Keratinocyte (primary cell): ENCODE measurements at regions not wholly inside any gene's neighbourhood (a gene's known extent, or its start where the extent isn't known, plus 50 kb on each side); places are given as distances from the start of the nearest gene placed in this dataset.

Source experiments
- DNase-seq: peaks from one replicate; pipeline ENCODE4 v3.0.0-alpha.2; 2011; ENCODE audit warnings: low read depth, missing footprints, low spot score
- FAIRE-seq: peaks from 2 replicates; lab custom pipeline; 2011; peaks lifted over from hg19 to GRCh38; lab: Jason Lieb, UNC
- H2AFZ ChIP-seq: 2 replicates; pipeline ENCODE4 v1.6.0; 2012; ENCODE audit warnings: low read length, control low read depth, inconsistent platforms; ENCODE audit not compliant: control insufficient read depth
- H3K27ac ChIP-seq: 2 replicates; pipeline ENCODE4 v1.5.1; 2011; ENCODE audit warnings: low read length; ENCODE audit not compliant: control insufficient read depth, insufficient read depth
- H3K27me3 ChIP-seq: 3 replicates; pipeline ENCODE4 v1.6.0; 2011; ENCODE audit warnings: low read length; ENCODE audit not compliant: control insufficient read depth, insufficient read depth; ENCODE audit errors: extremely low read depth
- H3K36me3 ChIP-seq, 2 experiments: 2 replicates in 1 of 2; 3 replicates in 1 of 2; pipeline ENCODE4 v1.5.1; 2011; ENCODE audit warnings: low read length in 2 of 2, mild to moderate bottlenecking in 1 of 2; ENCODE audit not compliant: control insufficient read depth in 2 of 2, insufficient read depth in 2 of 2; ENCODE audit errors: extremely low read depth in 1 of 2
- H3K4me1 ChIP-seq: 3 replicates; pipeline ENCODE4 v1.5.1; 2011; ENCODE audit warnings: low read length; ENCODE audit not compliant: control insufficient read depth, insufficient read depth; ENCODE audit errors: extremely low read depth
- H3K4me2 ChIP-seq: 3 replicates; pipeline ENCODE4 v1.6.0; 2011; ENCODE audit warnings: low read depth, low read length; ENCODE audit not compliant: control insufficient read depth, insufficient read depth; ENCODE audit errors: extremely low read depth
- H3K4me3 ChIP-seq, 3 experiments: fragments of 200-600 bp in 1 of 3; sonication (generic) in 1 of 3; 2 replicates in 2 of 3; 3 replicates in 1 of 3; pipeline ENCODE4 v1.5.1; 2011 to 2016; ENCODE audit warnings: low read length in 3 of 3, mild to moderate bottlenecking in 3 of 3, control low read depth in 2 of 3, inconsistent platforms in 1 of 3, low read depth in 1 of 3, mixed read lengths in 1 of 3, mixed run types in 1 of 3, moderate library complexity in 1 of 3; ENCODE audit not compliant: control insufficient read depth in 2 of 3, insufficient read depth in 2 of 3; ENCODE audit errors: extremely low read depth in 1 of 3
- H3K79me2 ChIP-seq: 2 replicates; pipeline ENCODE4 v1.6.0; 2012; ENCODE audit warnings: low read length; ENCODE audit not compliant: control insufficient read depth, insufficient read depth
- H3K9ac ChIP-seq: 3 replicates; pipeline ENCODE4 v1.6.0; 2011; ENCODE audit warnings: low read length; ENCODE audit not compliant: control insufficient read depth, insufficient read depth; ENCODE audit errors: extremely low read depth
- H3K9me1 ChIP-seq: 3 replicates; pipeline ENCODE4 v1.6.0; 2011; ENCODE audit warnings: low read length; ENCODE audit not compliant: control insufficient read depth, insufficient read depth; ENCODE audit errors: extremely low read depth
- H3K9me3 ChIP-seq: 2 replicates; pipeline ENCODE4 v1.5.1; 2012; ENCODE audit warnings: low read depth, low read length; ENCODE audit not compliant: control insufficient read depth
- H4K20me1 ChIP-seq: 3 replicates; pipeline ENCODE4 v1.6.0; 2011; ENCODE audit warnings: low read length; ENCODE audit not compliant: control insufficient read depth, insufficient read depth; ENCODE audit errors: extremely low read depth
- EZH2 ChIP-seq: IDR thresholded peaks from one replicate; pipeline ENCODE4 v1.6.1; 2012; ENCODE audit warnings: inconsistent platforms, mild to moderate bottlenecking, low read length, moderate library complexity
- dilution Hi-C: fragments of 300-500 bp; cut with MboI; formaldehyde crosslinking; loops from one replicate; pipeline ENCODE4 v1.7.0; 2020; ENCODE audit warnings: low sequenced_read_pairs; ENCODE audit not compliant: extremely low pct_ligation_motif_present
- TF ChIP-seq, protein P1 (sequence below), 3 experiments: IDR thresholded peaks in 1 of 3; conservative IDR thresholded peaks in 1 of 3; optimal IDR thresholded peaks in 1 of 3; 2 replicates in 2 of 3; 3 replicates in 1 of 3; pipeline versions ENCODE3 to v1.5.1; 2011; ENCODE audit warnings: low read length in 3 of 3, mild to moderate bottlenecking in 3 of 3, moderate library complexity in 2 of 3, control low read depth in 1 of 3, inconsistent platforms in 1 of 3; ENCODE audit not compliant: insufficient read depth in 2 of 3; ENCODE audit errors: extremely low read depth in 1 of 3

DNA sequence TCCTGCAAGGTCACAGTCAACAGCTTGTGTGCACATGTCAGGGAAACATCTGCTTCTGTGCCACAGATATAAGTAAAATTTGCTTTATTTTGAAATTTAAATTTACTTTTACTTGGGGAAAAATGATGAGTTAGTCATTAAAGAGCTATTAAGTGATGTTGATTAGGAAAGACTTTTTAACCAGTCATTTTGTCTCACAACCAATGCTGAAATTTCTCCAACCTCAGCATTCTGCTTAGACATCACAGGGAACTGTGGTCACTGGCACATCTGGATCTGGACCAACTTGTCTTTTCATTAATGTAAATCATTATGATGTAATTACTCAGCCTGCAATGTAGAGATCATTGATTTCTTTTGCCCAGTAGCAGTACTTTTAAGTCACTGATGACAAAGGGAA, 301.0 kb downstream of the TTLL7 start:
- dilution Hi-C loops: no loop called here

DNA sequence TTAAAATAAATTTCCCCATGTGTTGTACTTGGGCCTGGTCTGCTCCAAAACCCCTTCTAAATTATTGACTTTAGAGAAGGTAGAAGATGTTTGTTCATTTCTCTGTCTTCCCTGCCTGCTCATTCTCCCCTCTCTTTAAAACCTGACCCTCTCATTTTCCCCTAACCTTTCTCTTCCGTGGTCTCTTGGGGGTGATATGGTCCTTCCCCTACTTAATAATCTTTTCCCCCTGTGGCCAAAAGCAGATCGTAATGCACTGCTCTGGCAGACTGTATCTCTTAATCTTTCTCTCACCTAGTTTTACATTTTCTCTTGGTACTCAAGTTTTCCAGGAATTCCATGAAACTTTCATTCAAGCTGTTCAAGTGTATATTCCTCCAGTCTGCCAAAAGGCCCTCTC, 301.7 kb downstream of the TTLL7 start:
- DNase-seq: no peak
- dilution Hi-C loops: no loop called here
- Histone ChIP-seq H3K36me3 (no peaks in the 10 kb centered on the region), H3K4me3 (no peak overlapping the region), H3K4me1 (no peaks in the 10 kb centered on the region), H3K79me2 (no peaks in the 10 kb centered on the region), H3K9me3 (no peaks in the 10 kb centered on the region), H3K9me1 (no peaks in the 10 kb centered on the region), H3K27ac (no peak overlapping the region), H4K20me1 (peaks cover 3% of the 10 kb centered on the region), H3K4me2 (no peak overlapping the region), H3K9ac (no peak overlapping the region), H2AFZ (no peak overlapping the region), H3K27me3 (peaks cover 4% of the 10 kb centered on the region)
- FAIRE-seq: no peak
- TF ChIP-seq, protein P1, sequence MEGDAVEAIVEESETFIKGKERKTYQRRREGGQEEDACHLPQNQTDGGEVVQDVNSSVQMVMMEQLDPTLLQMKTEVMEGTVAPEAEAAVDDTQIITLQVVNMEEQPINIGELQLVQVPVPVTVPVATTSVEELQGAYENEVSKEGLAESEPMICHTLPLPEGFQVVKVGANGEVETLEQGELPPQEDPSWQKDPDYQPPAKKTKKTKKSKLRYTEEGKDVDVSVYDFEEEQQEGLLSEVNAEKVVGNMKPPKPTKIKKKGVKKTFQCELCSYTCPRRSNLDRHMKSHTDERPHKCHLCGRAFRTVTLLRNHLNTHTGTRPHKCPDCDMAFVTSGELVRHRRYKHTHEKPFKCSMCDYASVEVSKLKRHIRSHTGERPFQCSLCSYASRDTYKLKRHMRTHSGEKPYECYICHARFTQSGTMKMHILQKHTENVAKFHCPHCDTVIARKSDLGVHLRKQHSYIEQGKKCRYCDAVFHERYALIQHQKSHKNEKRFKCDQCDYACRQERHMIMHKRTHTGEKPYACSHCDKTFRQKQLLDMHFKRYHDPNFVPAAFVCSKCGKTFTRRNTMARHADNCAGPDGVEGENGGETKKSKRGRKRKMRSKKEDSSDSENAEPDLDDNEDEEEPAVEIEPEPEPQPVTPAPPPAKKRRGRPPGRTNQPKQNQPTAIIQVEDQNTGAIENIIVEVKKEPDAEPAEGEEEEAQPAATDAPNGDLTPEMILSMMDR (optimal IDR thresholded peaks at IDR 0.05 in 1 of 3, IDR thresholded peaks at IDR 0.05 in 1 of 3, conservative IDR thresholded peaks at IDR 0.05 in 1 of 3; ENCODE audit: extremely low read depth in 1 of 3, insufficient read depth in 2 of 3, low read length in 3 of 3): no peak

More for the DNA sequence above, 301.0 kb downstream of the TTLL7 start:
- H3K4me3 ChIP-seq: no peak overlapping the region
- DNase-seq (no peak), FAIRE-seq (no peak)
- H3K4me1 ChIP-seq: no peaks in the 10 kb centered on the region
- H3K27me3 ChIP-seq: no peaks in the 10 kb centered on the region
- no peaks in the 10 kb centered on the region for H3K9me3 ChIP-seq
- H3K27ac ChIP-seq: no peak overlapping the region
- H4K20me1 ChIP-seq: peaks cover 3% of the 10 kb centered on the region
- H3K4me2 ChIP-seq: no peak overlapping the region
- no peaks in the 10 kb centered on the region for H3K79me2 ChIP-seq
- no peak overlapping the region for H3K9ac ChIP-seq
- no peak overlapping the region for H2AFZ ChIP-seq
- TF ChIP-seq EZH2: no peak
- TF ChIP-seq, protein P1 (optimal IDR thresholded peaks at IDR 0.05 in 1 of 3, IDR thresholded peaks at IDR 0.05 in 1 of 3, conservative IDR thresholded peaks at IDR 0.05 in 1 of 3; ENCODE audit: extremely low read depth in 1 of 3, insufficient read depth in 2 of 3, low read length in 3 of 3): no peak
- no peaks in the 10 kb centered on the region for H3K9me1 ChIP-seq
- H3K36me3 ChIP-seq: no peaks in the 10 kb centered on the region
